ENCODE measurements at regions not wholly inside any gene's neighbourhood (a gene's known extent, or its start where the extent isn't known, plus 50 kb on each side); places are given as distances from the start of the nearest gene placed in this dataset.

DNA sequence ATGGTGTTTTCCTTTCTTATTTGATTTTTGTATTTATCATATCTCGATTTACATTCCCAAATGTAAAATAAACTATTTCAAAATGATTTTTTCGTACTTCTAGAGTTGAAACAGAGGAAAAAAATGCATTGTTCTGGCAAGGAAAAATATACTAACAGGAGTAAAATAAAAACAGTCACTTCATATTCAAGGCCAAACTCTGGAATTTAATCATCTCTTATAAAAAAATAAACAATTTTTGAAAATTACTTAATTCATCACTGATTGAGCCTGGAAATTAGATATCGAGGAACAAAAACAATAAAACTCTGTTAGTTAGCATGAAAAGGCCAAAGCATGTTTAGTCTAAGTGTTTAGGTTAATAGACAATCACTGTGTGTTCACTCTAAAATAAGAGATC, 61.1 kb upstream of the PALM2AKAP2 start:
- no peak for TF ChIP-seq POLR2A (IDR thresholded peaks at IDR 0.05)
- TF ChIP-seq, protein P1, sequence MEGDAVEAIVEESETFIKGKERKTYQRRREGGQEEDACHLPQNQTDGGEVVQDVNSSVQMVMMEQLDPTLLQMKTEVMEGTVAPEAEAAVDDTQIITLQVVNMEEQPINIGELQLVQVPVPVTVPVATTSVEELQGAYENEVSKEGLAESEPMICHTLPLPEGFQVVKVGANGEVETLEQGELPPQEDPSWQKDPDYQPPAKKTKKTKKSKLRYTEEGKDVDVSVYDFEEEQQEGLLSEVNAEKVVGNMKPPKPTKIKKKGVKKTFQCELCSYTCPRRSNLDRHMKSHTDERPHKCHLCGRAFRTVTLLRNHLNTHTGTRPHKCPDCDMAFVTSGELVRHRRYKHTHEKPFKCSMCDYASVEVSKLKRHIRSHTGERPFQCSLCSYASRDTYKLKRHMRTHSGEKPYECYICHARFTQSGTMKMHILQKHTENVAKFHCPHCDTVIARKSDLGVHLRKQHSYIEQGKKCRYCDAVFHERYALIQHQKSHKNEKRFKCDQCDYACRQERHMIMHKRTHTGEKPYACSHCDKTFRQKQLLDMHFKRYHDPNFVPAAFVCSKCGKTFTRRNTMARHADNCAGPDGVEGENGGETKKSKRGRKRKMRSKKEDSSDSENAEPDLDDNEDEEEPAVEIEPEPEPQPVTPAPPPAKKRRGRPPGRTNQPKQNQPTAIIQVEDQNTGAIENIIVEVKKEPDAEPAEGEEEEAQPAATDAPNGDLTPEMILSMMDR (IDR thresholded peaks at IDR 0.05), result no peak
